ENCODE measurements at regions not wholly inside any gene's neighbourhood (a gene's known extent, or its start where the extent isn't known, plus 50 kb on each side); places are given as distances from the start of the nearest gene placed in this dataset.

DNA sequence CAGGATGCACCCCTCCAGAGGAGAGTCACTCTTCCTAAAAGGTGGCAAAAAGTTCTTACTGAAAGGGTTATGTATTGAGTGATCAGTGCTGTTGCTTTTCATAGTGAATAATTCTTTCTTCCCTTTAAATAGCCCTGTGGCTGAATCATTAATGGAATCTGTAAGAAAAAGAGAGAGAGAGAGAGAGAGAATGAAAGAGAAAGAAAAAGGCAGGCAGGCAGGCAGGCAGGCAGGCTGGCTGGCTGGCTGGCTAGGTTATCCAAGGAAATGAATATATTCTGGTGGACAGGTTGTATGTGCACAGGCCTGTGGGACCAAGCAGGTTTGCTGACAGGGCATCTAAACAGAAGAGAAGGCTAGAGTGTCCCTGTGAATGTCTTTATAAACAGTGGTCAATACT, 100.5 kb downstream of the DLEU7 start:
- Mint-ChIP-seq H3K9me3 (no peaks in the 10 kb centered on the region), H3K4me3 (no peak overlapping the region), H3K27me3 (ENCODE audit: low read depth) (peaks cover 2% of the 10 kb centered on the region; the same call in 1 of the 2 replicates), H3K27ac (peak overlapping the region in 1 of 3 experiments; percentile 7; a peak in 2 of 7 replicates), H3K36me3 (ENCODE audit: insufficient read depth in 1 of 3, low read depth in 3 of 3) (no peaks in the 10 kb centered on the region), H3K4me1 (no peaks in the 10 kb centered on the region)
- Histone ChIP-seq H3K27ac (ENCODE audit: insufficient read length, low read depth, low read length) (no peak overlapping the region), H4K91ac (ENCODE audit: insufficient read length, low read depth, low read length) (no peak overlapping the region), H2BK5ac (ENCODE audit: insufficient read length, low read length) (no peak overlapping the region), H3K23me2 (ENCODE audit: insufficient read length, low read depth, low read length, poor library complexity, severe bottlenecking) (no peaks in the 10 kb centered on the region), H3K4me2 (ENCODE audit: insufficient read depth, insufficient read length, low read length) (no peak overlapping the region), H3K56ac (ENCODE audit: insufficient read length, low read depth, low read length) (no peak overlapping the region), H2BK120ac (ENCODE audit: low read depth, low read length, poor library complexity, severe bottlenecking) (no peak overlapping the region), H2AK5ac (ENCODE audit: insufficient read length, low read length) (no peak overlapping the region), H2AFZ (ENCODE audit: low read length) (no peak overlapping the region), H3K27me3 (ENCODE audit: insufficient read depth, low read length) (no peaks in the 10 kb centered on the region), H3K14ac (ENCODE audit: insufficient read depth, low read length) (no peak overlapping the region), H3K4ac (ENCODE audit: low read depth, low read length) (no peak overlapping the region), H3K18ac (ENCODE audit: insufficient read length, low read depth, low read length) (no peak overlapping the region), H2BK12ac (ENCODE audit: insufficient read length, low read depth, low read length) (no peak overlapping the region), H4K5ac (ENCODE audit: insufficient read length, low read depth, low read length) (no peak overlapping the region), H4K8ac (replicated peaks; ENCODE audit: insufficient read length, low read depth, low read length) (no peak overlapping the region), H3K23ac (ENCODE audit: insufficient read length, low read depth, low read length) (no peak overlapping the region), H2BK20ac (ENCODE audit: low read depth, low read length, poor library complexity, severe bottlenecking) (no peak overlapping the region), H3K9ac (ENCODE audit: extremely low read depth, insufficient read length, low read length) (no peak overlapping the region), H3K79me1 (ENCODE audit: insufficient read depth, low read depth, low read length, poor library complexity, severe bottlenecking) (no peaks in the 10 kb centered on the region), H3K9me3 (ENCODE audit: control insufficient read depth, low read depth, low read length) (no peaks in the 10 kb centered on the region), H3K4me1 (ENCODE audit: insufficient read depth, low read length) (no peaks in the 10 kb centered on the region), H2BK15ac (ENCODE audit: low read depth, low read length) (no peak overlapping the region), H3K79me2 (ENCODE audit: insufficient read depth, low read length) (no peaks in the 10 kb centered on the region), H4K20me1 (ENCODE audit: control insufficient read depth, insufficient read depth, insufficient read length) (no peaks in the 10 kb centered on the region), H3T11ph (ENCODE audit: low read length) (no peak overlapping the region)
- no peak for DNase-seq
- TF ChIP-seq, protein P1, sequence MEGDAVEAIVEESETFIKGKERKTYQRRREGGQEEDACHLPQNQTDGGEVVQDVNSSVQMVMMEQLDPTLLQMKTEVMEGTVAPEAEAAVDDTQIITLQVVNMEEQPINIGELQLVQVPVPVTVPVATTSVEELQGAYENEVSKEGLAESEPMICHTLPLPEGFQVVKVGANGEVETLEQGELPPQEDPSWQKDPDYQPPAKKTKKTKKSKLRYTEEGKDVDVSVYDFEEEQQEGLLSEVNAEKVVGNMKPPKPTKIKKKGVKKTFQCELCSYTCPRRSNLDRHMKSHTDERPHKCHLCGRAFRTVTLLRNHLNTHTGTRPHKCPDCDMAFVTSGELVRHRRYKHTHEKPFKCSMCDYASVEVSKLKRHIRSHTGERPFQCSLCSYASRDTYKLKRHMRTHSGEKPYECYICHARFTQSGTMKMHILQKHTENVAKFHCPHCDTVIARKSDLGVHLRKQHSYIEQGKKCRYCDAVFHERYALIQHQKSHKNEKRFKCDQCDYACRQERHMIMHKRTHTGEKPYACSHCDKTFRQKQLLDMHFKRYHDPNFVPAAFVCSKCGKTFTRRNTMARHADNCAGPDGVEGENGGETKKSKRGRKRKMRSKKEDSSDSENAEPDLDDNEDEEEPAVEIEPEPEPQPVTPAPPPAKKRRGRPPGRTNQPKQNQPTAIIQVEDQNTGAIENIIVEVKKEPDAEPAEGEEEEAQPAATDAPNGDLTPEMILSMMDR (conservative IDR thresholded peaks at IDR 0.05) = no peak

Data from H9 (cell line).